AG04449 (cell line): ENCODE measurements at regions not wholly inside any gene's neighbourhood (a gene's known extent, or its start where the extent isn't known, plus 50 kb on each side); places are given as distances from the start of the nearest gene placed in this dataset.

Experiments used
- CTCF ChIA-PET: fragments of 350-600 bp; formaldehyde crosslinking; extraction: SDS; loops from one replicate; lab custom pipeline; 2021; ENCODE audit warnings: antibody characterized with exemption; lab: Yijun Ruan, JAX
- POLR2A ChIA-PET: fragments of 400-600, 350-600 bp; formaldehyde crosslinking; extraction: SDS; loops from one replicate; lab custom pipeline; 2020; ENCODE audit warnings: antibody characterized with exemption, inconsistent platforms; lab: Yijun Ruan, JAX
- DNase-seq: peaks from one replicate; pipeline ENCODE4 v3.0.0-alpha.2; 2010; ENCODE audit warnings: low read depth, low spot score
- H3K4me3 ChIP-seq: 2 replicates; pipeline ENCODE4 v1.5.1; 2011; ENCODE audit warnings: low read depth, mild to moderate bottlenecking, control low read depth, low read length
- CTCF ChIP-seq: IDR thresholded peaks from one replicate; pipeline ENCODE4 v1.5.1; 2011; ENCODE audit warnings: mild to moderate bottlenecking, moderate library complexity, low read length, control low read depth, inconsistent platforms; ENCODE audit not compliant: insufficient read depth; ENCODE audit errors: missing control alignments

GRCh38 chr5:145441228-145441627, 393.9 kb downstream of the PRELID2 start:
- no peak overlapping the region for H3K4me3 ChIP-seq
- TF ChIP-seq CTCF = no peak
- CTCF ChIA-PET = no interaction called here
- POLR2A ChIA-PET = no interaction called here
- no peak for DNase-seq

- ChIA-PET CTCF (interaction anchor here (1.5 kb wide), 1 partner anchor 11 kb away, joined by 4 read pairs; no protein-coding TSS in a partner anchor), POLR2A (no interaction called here)
- H3K4me3 ChIP-seq = no peak overlapping the region
- no peak for DNase-seq
- no peak for TF ChIP-seq CTCF
Observed at GRCh38 chr5:145437627-145438026, 397.5 kb downstream of the PRELID2 start.

- no peak for TF ChIP-seq CTCF
- ChIA-PET POLR2A (no interaction called here), CTCF (no interaction called here)
- no peak for DNase-seq
- no peak overlapping the region for H3K4me3 ChIP-seq
Observed at GRCh38 chr5:145433077-145433476, 402.1 kb downstream of the PRELID2 start.

GRCh38 chr5:145429170-145429569, 406.0 kb downstream of the PRELID2 start:
- DNase-seq = no peak
- CTCF ChIA-PET = no interaction called here
- no peak for TF ChIP-seq CTCF
- POLR2A ChIA-PET = no interaction called here
- no peak overlapping the region for H3K4me3 ChIP-seq

- ChIA-PET CTCF (no interaction called here), POLR2A (no interaction called here)
- no peak for DNase-seq
- no peak for TF ChIP-seq CTCF
- no peak overlapping the region for H3K4me3 ChIP-seq
Observed at GRCh38 chr5:145408048-145408341, 427.1 kb downstream of the PRELID2 start.

- no peak for TF ChIP-seq CTCF
- no peak for DNase-seq
- ChIA-PET POLR2A (no interaction called here), CTCF (interaction anchor here (1.4 kb wide), 1 partner anchor 418 kb away, joined by 3 read pairs; no protein-coding TSS in a partner anchor)
- no peak overlapping the region for H3K4me3 ChIP-seq
Observed at GRCh38 chr5:145407300-145408047, 427.7 kb downstream of the PRELID2 start.
